ENCODE measurements at regions not wholly inside any gene's neighbourhood (a gene's known extent, or its start where the extent isn't known, plus 50 kb on each side); places are given as distances from the start of the nearest gene placed in this dataset.

GRCh38 chr1:94620345-94621031, 78.9 kb upstream of the F3 start:
- TF ChIP-seq CTCF (IDR thresholded peaks at IDR 0.05; ENCODE audit: insufficient read depth, low read length): no peak
- H3K4me3 ChIP-seq (ENCODE audit: low read depth, low read length): no peak overlapping the region
- DNase-seq (ENCODE audit: low read depth): no peak

- DNase-seq (ENCODE audit: low read depth): no peak
- H3K4me3 ChIP-seq (ENCODE audit: low read depth, low read length): no peak overlapping the region
- TF ChIP-seq CTCF (IDR thresholded peaks at IDR 0.05; ENCODE audit: insufficient read depth, low read length): no peak
These were observed 78.2 kb upstream of the F3 start for GRCh38 chr1:94619731-94620130.

DNA sequence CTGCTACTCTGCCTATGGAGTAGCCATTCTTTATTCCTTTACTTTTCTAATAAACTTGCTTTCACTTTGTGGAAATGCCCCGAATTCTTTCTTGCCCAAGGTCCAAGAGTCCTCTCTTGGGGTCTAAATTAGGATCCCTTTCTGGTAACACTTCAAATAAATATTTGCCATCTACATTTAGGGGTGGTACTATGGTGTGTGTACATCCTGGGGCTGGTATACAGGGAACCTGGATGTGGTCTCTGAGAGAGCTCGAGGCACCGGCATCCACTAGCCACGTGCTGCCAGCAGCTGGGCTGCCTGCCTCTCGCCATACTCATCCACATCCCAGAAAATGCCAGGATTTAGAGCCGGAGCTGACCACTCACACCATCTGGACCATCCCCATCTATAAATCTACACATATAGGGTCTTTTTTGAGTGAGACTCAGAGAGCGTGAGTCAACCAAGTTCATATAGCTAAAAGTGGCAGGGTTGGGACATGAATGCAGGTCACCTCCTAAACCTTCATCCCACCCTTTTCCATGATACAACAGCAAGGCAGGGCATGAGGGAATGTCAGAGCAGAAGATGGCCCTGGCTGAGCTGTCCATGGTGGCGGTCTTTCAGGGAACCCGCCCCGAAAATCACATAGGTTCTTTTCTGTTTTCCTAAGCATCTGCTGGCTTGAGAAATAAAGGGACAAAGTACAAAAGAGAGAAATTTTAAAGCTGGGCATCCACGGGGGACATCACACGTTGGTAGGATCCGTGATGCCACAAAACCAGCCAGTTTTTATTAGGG, 76.6 kb upstream of the F3 start:
- no peak for DNase-seq (ENCODE audit: low read depth)
- no peak overlapping the region for H3K4me3 ChIP-seq (ENCODE audit: low read depth, low read length)
- no peak for TF ChIP-seq CTCF (IDR thresholded peaks at IDR 0.05; ENCODE audit: insufficient read depth, low read length)

DNA sequence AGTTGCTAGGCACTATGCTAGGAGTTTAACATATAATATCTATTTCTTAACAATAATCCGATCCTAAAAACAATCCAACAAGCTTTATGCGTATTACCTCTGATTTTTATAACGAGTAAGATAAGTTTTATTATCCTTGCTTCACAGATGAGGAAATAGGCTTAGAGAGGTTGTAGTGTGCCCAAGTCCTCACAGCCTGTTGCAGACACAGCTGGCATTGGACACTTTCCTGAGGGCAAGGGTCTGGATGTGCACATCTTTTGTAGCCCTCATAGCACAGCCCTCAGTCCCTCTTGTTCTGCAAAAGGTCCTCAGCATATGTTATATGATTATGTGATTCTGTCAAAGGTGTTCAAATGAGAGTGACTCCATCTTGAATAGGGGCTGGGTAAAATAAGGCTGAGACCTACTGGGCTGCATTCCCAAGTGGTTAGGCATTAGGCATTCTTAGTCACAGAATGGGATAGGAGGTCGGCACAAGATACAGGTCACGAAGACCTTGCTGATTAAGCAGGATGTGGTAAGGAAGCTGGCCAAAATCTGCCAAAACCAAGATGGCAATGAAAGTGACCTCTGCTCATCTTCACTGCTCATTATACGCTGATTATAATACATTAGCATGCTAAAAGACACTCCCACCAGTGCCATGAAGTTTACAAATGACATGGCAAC, 75.7 kb upstream of the F3 start:
- no peak overlapping the region for H3K4me3 ChIP-seq (ENCODE audit: low read depth, low read length)
- DNase-seq (ENCODE audit: low read depth): no peak

GRCh38 chr1:94616506-94616905, 74.9 kb upstream of the F3 start:
- no peak for TF ChIP-seq CTCF (IDR thresholded peaks at IDR 0.05; ENCODE audit: insufficient read depth, low read length)
- DNase-seq (ENCODE audit: low read depth): no peak
- no peak overlapping the region for H3K4me3 ChIP-seq (ENCODE audit: low read depth, low read length)

More for the DNA sequence above, 75.7 kb upstream of the F3 start:
- no peak for TF ChIP-seq CTCF (IDR thresholded peaks at IDR 0.05; ENCODE audit: insufficient read depth, low read length)

DNA sequence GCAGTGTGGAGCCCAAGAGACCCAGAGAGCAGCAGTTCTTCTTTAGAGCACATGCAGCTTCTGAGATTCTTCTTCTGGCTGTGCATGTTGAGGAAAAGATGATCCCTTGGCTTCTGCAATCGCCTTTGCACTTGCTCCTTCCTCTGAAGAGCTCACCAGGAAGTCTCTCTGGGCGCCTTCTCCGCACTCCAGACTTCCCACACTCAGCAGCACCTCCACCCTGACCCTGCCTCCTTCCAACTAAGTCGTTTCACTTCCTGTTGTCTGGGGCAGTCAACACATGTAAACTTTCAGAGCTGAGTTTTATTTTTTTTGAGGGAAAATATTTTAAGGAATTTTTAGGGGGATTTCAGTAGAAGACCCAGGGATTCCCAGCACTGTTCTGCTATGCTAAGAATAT, 73.4 kb upstream of the F3 start:
- TF ChIP-seq CTCF (IDR thresholded peaks at IDR 0.05; ENCODE audit: insufficient read depth, low read length): no peak
- no peak for DNase-seq (ENCODE audit: low read depth)
- no peak overlapping the region for H3K4me3 ChIP-seq (ENCODE audit: low read depth, low read length)

Measured in fibroblast of the aortic adventitia (primary cell).